Liver (tissue), 3 donors: ENCODE measurements at regions not wholly inside any gene's neighbourhood (a gene's known extent, or its start where the extent isn't known, plus 50 kb on each side); places are given as distances from the start of the nearest gene placed in this dataset.

Experiments
- ATF3 ChIP-seq: IDR thresholded peaks from 2 replicates; pipeline ENCODE4 v1.6.1; 2016; ENCODE audit warnings: antibody characterized with exemption
- CTCF ChIP-seq: fragments of 150-350 bp; IDR thresholded peaks from 2 replicates; pipeline ENCODE4 v1.5.1; 2017; ENCODE audit warnings: improper control_type of control experiment, low read depth, low read length; ENCODE audit not compliant: missing input control
- GABPA ChIP-seq, 2 donors: IDR thresholded peaks in 1 of 2; conservative IDR thresholded peaks in 1 of 2; 2 replicates each; pipeline ENCODE4 v1.6.1; 2016; ENCODE audit warnings: antibody characterized with exemption in 2 of 2, mild to moderate bottlenecking in 1 of 2, moderate library complexity in 1 of 2
- JUND ChIP-seq, 2 donors: IDR thresholded peaks; 2 replicates each; pipeline ENCODE4 v1.6.1; 2016; ENCODE audit warnings: antibody characterized with exemption in 2 of 2
- MAX ChIP-seq: IDR thresholded peaks from 2 replicates; pipeline ENCODE4 v1.6.1; 2016; ENCODE audit warnings: antibody characterized with exemption
- RAD21 ChIP-seq, 2 donors: IDR thresholded peaks; 2 replicates each; pipeline ENCODE4 v1.6.1; 2016; ENCODE audit warnings: antibody characterized with exemption in 2 of 2, mild to moderate bottlenecking in 2 of 2
- REST ChIP-seq: IDR thresholded peaks from 2 replicates; pipeline ENCODE4 v1.6.1; 2016; ENCODE audit warnings: antibody characterized with exemption, mild to moderate bottlenecking
- RXRA ChIP-seq, 2 donors: IDR thresholded peaks; 2 replicates each; pipeline ENCODE4 v1.6.1; 2017 to 2018; ENCODE audit warnings: antibody characterized with exemption in 2 of 2, mild to moderate bottlenecking in 1 of 2
- SP1 ChIP-seq: IDR thresholded peaks from 2 replicates; pipeline ENCODE4 v1.6.1; 2018; ENCODE audit warnings: antibody characterized with exemption, mild to moderate bottlenecking
- TAF1 ChIP-seq: conservative IDR thresholded peaks from 2 replicates; pipeline ENCODE4 v1.6.1; 2016; ENCODE audit warnings: antibody characterized with exemption, mild to moderate bottlenecking
- YY1 ChIP-seq: IDR thresholded peaks from 2 replicates; pipeline ENCODE4 v1.6.1; 2016; ENCODE audit warnings: antibody characterized with exemption, mild to moderate bottlenecking
- ZBTB33 ChIP-seq: IDR thresholded peaks from 2 replicates; pipeline ENCODE4 v1.6.1; 2016; ENCODE audit warnings: antibody characterized with exemption
- donor health status: healthy.
- donor health status: healthy.

- no peak for TF ChIP-seq GABPA (IDR thresholded peaks at IDR 0.05 in 1 of 2, conservative IDR thresholded peaks at IDR 0.05 in 1 of 2)
- TF ChIP-seq CTCF, result no peak
- TF ChIP-seq SP1, result no peak
- TF ChIP-seq ATF3, result no peak
- TF ChIP-seq MAX, result no peak
- no peak for TF ChIP-seq RAD21 (IDR thresholded peaks at IDR 0.05)
- no peak for TF ChIP-seq ZBTB33
- no peak for TF ChIP-seq JUND (IDR thresholded peaks at IDR 0.05)
- no peak for TF ChIP-seq REST
- no peak for TF ChIP-seq RXRA (IDR thresholded peaks at IDR 0.05)
- no peak for TF ChIP-seq TAF1
- TF ChIP-seq YY1, result no peak
Observed at GRCh38 chr19:28350673-28351072, 862.3 kb downstream of the UQCRFS1 start.
